Mesenteric fat pad (tissue), 1 donor: ENCODE measurements at regions not wholly inside any gene's neighbourhood (a gene's known extent, or its start where the extent isn't known, plus 50 kb on each side); places are given as distances from the start of the nearest gene placed in this dataset.

Source experiments
- DNase-seq: peaks from one replicate; pipeline ENCODE4 v3.0.0-alpha.2; 2020; ENCODE audit warnings: low spot score
- donor health status: DM: yes; HTN: yes; CAD: no.

DNA sequence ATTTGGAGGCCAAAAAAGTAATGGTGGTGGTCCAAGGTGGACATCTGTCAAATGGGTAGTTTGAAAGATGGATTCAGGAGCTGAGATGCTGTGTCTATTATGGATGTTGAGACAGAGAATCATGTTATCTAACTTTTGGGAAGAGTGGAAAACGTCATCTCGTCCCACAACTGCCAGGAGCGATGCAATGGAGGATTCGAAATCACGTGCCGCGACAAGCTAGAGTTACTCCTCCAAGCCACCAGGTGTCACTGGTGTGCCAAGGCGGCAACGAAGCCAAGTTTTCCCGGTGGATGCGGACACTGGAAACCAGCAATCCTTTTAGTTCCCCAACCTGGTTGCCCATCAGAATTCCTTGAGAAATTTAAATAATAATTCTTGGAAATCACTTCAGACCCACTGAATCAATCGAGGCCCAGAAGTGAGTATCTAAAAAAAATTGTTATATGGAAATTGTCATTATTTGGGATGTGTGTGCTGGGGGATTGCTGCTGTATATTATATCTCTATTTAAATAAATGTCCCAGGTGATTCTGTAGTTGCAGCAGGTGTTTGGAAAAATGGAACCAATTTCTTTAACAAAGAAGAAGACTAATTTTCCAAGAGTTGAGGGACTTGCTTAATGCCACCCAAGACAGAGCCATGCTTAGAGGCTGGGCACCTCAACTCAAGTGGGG lies 206.1 kb downstream of the HAPSTR1 start:
- no peak for DNase-seq

DNA sequence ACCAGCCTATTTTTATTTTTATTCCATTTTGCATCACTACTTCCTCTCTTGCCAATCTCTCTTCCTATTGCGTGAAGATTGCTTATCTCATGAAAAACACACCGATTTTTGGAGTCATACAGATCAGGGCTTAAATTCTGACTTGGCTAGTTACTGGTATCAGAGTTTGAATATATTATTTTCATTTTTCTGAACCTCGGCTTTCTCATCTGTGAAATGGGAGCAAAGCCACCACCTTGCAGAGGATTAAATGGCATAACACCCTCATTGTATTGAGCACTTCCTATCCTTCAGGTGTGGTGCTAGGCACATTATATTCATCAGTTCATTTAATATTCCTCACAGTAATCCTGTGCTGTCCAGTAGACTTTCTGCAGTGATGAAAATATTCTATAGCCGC lies 208.8 kb downstream of the HAPSTR1 start:
- DNase-seq, result no peak

DNA sequence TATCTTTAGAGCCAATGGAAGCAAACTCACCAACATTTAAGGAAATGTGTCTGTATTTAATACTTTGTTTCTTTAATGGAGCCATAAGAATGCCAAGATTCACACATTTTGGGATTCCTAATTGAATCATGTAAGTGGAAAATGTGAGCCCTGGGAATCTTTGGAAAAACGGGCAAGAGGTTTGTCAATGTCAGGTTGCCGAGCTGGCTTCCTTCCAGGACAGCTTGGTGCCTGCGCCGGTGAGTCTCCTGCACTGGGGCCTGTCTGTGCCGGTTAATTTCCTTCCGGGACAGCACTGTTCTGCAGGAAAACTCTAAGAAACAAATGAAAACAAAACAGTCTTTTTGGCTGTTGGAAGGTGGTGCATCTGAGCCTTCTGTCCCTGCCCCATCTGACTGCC lies 210.6 kb downstream of the HAPSTR1 start:
- DNase-seq, result no peak

DNA sequence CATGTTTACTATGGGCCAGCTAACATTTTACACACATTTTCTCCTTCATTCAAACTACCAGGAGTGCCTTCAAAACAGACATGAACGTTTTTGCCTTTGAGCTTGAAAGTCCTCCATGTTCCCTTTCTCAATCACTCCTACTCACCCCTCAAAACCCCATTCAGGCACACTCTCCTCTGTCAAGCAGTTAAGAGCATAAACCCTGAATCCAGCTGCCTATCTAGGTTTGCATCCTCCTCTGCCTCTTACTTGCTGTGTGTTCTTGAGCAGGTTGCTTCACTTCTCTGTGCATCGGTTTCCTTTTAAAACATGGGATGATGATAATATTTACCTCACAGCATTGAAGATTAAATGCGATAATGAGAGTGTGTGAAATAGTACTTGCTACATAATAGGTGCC lies 215.3 kb downstream of the HAPSTR1 start:
- no peak for DNase-seq

DNA sequence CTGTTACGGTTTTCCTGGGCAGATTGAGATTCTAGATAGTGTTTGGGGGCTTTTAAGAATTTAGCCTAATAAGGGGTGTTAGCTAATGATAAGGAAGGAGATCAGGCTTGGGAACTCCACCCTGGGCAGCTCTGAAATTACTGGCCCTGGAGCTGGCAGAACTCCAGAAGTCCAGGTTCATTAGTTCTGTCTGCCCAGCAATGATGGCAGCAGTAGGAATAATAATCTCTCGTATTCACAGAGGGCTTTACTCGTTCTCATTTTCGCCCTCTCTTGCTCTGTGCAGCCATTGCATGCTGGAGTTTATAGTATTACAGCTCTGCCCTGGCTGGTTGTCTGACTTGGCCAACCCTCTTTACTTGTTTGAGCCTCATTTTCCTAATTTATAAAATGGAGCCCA lies 216.0 kb downstream of the HAPSTR1 start:
- DNase-seq, result no peak

DNA sequence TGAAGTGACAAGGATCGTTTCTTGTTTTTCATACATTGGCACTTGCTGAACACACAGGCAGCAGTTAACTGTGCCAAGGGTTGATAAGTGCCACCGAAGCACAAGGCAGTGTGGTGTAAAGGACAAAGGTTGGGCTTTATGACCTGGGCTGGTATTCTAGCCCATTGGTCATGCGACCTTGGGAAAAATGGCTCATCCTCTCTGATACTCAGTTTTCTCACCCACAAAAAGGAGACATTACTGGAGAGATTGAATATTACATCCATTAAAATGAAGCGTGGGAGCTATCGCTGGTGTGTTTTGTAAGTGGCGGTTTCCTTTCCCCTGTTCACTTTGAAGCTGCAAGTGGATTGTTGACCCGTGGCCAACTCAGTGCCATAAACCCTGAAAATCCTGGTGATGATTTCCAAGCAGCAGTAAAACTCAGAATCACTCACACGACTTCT lies 216.9 kb downstream of the HAPSTR1 start:
- DNase-seq, result no peak

DNA sequence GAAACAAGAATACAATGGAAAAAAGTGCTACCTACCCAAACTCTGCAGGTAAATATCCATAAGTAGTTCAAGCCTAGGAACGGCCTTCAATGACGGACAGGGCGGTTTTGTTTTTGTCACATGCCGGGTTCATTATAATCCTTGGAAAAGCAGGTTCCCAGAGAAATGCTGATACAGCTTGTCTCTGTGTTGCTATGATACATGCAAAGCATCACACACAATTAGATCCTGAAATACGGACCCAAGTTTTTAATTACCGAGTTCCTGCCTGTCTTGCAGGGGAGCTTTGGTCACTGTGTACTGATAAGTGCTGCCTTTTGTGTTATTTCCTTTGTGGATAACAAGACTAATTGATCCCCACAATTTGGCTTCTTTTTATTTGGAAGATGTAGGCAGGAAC lies 217.4 kb downstream of the HAPSTR1 start:
- DNase-seq, result no peak

DNA sequence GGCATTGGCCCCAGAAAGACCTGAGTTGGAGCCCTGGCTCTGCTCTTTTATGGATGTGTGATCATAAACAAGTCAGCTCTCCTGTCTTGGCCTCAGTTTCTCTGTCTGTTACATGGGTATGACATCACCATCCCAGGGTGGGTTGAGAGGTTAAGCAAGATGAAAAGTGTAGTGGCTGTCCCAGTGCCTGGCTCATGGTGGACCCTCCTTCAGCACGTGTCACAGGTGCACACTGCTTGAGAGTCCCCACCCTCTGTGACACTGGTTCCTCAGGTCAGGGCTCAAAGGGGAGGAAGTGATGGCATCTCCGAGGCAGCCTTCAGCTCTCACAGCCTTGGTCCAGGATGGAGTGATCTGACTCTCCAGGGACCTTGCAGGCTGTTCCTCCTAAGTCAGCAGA lies 218.4 kb downstream of the HAPSTR1 start:
- no peak for DNase-seq

DNA sequence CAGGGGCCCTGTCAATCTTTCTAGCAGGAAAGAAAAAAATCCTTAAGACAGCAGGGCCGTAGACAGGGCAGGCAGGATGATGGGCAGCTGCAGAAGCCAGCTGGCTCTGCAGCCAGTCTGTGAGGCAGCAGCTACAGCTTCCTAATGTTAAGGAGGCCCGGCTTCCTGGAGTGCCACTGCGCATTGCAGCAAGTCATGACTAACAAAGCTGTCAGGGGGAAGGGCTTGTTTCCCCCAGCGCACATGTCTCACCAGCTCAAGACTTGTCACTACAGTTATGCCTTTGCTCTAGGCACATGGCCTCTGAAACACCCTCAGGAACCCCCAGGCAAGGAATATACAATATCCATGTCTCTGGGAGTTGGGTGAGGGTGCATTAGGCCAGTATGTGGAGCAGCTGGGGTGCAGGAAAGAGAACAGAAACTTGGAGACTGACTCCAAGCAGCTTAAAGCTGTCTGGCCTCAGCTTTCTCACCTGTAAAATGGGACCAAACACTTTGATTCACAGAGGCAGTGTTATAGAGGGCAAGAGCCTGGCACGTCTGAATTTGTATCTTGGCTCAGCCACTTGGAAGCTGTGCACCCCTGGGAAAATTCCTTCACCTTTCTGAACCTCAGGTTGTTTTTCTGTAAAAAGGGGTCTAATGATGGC lies 220.0 kb downstream of the HAPSTR1 start:
- DNase-seq, result no peak

DNA sequence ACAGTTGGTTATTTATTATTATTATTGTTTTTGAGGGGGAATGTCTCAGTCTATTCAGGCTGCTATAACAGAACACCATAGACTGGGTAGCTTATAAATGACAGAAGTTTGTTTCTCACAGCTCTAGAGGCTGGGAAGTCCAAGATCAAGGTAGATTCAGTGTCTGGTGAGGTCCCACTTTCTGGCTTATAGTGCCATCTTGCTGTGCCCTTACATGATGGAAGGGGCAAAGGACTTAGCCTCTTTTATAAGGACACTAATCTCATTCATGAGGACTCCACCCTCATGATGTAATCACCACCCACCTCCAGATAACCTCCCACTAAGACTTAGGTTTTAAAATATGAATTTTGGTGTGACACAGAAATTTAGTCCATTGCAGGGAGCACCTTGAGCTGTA lies 224.6 kb downstream of the HAPSTR1 start:
- DNase-seq, result no peak

DNA sequence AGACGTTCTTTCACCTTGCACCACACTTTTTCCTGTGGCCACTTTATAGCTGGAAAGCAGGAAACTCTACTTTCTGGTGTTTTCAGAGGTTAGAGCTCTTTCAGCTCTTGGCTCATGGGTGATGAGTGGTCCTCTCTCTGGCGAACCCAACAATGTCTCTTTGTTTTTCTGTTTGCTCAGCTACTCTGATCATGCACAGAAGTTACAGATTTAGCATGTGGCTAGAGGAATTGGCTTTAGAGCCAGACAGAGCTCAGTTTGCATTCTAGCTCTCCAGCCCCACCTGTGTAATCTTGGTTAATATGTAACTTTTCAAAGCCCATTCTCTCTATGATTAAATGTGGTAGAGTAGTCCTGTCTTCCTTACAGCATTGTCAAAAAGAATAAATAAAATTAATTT lies 225.2 kb downstream of the HAPSTR1 start:
- DNase-seq, result no peak

DNA sequence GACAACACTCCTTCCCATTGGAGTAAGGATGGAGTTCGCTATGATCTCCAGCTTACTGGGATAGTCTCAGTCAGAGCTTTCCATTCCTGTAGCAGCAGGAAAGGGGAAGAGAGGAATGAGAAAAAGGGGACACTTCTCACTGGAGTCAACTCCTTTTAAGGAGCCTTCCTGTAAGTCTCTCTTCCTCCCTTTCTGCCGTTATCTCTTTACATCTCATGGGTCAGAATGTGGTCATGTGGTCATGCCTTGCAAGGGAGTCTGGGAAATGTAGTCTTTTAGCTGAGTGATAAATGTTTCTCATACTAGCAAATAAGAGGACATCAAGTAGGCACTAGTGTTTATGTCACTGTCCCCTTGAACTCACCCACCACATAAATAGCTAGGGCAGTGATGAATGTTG lies 227.3 kb downstream of the HAPSTR1 start:
- DNase-seq, result no peak

DNA sequence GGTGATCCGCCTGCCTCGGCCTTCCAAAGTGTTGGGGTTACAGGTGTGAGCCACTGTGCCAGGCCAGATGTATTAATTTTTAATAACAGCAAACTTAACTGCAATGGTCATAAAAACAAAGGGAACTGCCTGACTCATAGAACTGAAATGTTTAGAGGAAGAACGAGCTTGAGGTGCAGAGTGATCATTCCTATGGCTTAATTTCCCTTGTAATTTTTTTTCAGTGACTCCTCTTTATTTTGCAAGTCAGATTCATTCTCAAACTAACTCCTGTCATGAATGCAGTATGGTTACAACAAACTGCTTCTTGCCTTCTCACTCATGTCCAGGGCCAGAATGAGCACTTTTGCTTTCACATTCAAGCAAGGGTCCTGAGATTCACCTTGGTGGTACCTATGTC lies 231.3 kb downstream of the HAPSTR1 start:
- no peak for DNase-seq

DNA sequence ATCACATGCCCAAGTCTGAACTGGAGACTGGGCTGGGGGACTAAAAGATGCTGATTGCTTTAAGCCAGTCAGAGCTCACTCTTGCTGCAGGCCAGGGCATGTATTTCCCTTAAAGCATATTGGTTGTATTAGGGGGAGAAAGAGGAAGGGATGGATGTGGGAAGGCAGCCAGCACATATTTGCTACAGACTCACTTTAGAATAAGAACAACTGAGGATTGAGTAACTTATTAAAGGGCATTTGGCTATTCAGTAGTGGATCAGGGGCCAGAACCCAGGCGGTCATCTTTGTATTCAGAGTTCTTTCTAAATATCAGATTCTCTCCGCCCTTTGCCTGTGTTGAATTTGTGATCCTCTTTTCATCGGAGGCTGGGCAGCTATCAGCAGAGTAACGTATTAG lies 231.7 kb downstream of the HAPSTR1 start:
- DNase-seq, result no peak

DNA sequence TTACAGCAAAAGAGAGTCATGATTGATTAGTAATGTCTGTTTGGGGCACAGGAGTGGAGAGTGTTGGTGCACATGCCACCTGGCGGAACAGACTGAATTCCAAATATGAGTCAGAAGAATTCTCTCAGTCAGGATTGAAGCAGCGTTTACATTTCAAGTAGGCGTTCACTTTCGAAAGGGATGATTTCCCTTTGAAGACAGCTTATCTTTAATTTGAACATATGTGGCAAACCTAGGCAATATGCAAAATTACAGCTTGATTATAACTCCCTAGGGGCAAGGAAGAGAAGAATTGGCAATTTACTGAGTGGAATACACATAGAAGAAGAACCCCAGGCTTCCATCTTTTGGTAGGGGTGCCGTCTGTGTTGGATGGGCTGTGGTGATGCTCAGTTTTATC lies 235.8 kb downstream of the HAPSTR1 start:
- no peak for DNase-seq

DNA sequence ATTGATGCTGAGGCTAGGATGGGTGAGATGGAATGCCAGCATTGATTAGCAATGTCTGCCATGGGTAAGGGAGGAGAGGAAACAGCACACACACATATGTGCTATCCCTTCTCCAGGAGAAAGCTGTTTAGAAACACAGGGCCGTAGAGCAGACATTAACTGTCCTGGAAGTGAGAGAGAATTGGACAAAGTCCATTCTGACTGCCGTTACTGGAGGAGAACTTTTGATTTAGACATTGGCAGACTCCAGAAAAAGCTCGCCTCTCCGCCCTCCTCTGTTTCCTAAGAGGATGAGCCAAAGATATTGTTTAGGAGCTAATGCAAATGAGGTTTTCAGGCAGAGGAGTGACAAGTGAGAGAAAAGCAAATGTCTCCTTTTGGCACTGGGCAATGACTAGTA lies 237.0 kb downstream of the HAPSTR1 start:
- no peak for DNase-seq

DNA sequence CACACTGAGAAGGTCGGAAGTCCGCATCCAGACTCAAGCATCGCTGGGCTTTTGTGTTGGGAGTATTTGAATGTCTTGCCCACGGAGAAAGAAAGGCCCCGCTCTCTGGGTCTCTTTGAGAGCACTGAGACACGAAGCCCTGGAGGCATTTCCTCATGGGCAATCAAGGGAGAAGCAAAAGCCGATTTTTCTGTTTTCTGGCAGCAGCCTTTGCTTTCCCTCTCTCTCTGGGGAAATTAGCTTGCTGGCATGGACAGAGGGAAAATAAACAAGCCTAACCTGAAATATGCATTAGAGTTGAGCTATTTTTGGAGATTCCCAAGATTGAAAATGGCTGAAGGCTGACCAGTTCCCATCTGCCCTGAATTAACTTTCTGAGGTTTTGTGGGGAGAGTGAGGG lies 238.7 kb downstream of the HAPSTR1 start:
- DNase-seq, result no peak

DNA sequence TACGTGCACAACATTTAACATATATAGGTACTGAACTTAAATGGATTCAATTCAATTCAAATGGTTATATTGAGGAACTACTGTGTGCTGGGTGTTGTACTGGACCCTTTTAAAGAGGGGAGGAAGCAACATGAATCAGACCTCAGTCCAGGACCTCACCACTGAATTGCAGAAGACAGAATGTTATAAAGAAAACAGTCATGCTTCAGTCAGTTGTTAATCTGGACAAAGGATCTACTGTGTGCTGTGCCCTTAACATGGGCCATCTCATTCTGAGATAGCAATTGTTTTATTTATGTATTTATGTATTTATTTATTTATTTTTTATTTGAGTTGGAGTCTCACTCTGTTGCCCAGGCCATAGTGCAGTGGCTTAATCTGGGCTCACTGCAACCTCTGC lies 240.1 kb downstream of the HAPSTR1 start:
- no peak for DNase-seq

DNA sequence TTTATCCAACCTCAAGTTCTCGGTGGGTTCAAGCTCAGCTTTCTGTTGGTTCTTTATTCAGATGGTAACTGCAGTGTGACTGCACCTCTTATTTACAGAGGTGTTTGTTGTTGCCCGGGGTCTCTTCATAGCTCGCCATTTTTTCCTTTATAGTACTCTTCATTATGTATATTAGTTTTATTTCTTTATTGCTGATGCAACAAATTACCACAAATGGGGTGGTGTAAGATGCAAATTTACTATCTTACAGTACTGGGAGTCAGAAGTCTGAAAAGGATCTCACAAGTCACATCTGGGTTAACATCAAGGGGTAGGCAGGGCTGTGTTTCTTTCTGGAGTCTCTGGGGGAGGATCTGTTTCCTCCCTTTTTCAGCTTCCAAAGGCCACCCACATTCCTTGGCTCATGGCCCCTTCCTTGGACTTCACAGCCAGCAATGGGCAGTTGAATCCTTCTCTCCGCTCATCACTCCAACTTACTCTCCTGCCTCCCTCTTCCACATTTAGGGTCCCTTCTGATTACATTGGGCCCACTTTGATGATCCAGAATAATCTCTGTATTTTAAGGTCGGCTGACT lies 241.2 kb downstream of the HAPSTR1 start:
- no peak for DNase-seq

DNA sequence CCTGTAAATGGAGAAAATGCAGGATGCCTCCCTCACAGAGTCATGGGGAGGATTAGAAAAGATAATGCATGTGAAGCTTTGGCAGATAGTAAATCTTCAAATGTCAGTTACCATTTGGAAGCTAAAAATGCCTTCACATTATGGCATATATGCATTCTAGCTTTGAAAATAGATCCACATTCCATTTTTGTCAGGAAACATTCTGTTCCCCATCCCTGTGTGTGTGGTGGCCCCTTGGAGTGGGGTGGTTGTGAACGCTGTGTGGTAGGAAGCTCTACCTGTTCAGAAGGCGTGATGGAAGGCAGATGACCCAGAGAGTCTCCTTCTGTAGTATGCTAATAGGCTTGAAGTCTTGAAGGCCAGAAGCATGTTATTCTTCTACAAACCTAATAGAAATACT lies 242.0 kb downstream of the HAPSTR1 start:
- DNase-seq, result no peak

DNA sequence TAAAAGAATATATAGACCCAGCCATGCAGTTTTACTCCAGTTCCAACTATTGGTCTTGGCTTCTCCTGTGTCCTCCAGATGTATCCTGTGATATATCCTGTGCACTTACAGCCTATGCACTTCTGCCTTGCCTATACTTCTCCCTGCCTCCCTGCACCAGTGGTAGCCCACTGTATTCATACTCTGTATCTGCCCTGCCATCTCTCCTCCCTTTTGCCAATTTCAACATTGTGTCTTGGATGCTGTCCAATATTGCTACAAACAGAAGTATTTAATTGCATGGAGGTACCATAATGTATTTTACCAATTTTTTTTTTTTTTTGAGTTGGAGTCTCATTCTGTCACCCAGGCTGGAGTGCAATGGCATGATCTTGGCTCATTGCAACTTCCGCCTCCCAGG lies 242.7 kb downstream of the HAPSTR1 start:
- DNase-seq, result no peak

DNA sequence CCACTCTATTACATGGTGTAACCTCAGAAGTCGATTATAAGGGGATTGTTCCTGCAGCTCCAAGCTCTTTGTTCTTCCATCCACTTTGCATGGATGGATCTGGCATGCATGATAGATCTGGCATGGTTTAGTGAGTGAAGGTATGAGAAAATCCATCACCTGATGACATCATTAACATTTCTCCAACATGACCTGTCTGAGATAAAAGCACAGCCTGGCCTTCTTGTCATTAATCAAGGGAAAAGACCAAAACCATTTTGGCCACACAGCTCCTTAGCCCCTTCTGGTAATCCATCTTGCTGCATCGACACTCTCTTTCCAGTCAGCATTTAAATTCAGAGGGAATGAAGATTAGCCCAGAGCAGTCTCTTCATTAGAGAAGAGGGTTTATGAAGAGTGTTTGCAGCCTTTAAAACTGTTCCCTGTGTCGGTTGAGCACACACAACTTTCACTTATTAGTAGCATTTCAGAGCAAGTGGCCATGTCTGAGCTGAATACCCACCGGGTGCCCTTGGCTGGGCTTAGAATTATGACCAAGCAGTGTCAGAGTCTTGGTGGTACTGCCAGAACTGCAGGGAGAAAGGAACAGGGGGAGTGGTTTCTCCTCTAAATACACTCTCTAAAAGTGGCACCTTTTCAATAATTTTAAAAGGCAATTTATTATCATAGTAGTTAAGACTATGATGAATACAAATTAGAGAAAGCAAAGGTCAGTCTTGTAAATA lies 246.0 kb downstream of the HAPSTR1 start:
- no peak for DNase-seq
